HCEC 1CT (cell line): ENCODE measurements at regions not wholly inside any gene's neighbourhood (a gene's known extent, or its start where the extent isn't known, plus 50 kb on each side); places are given as distances from the start of the nearest gene placed in this dataset.
"Not testable (repeated sequence)": the region's sequence is repeated elsewhere in the genome, so short reads cannot be mapped to it uniquely, and the experiment has no call there.

Source experiments
- DNase-seq: peaks from one replicate; pipeline ENCODE4 v3.0.0-alpha.2; 2017

- no peak for DNase-seq
Observed at GRCh38 chr7:116384936-116385635, 114.5 kb upstream of the CAV2 start.

- no peak for DNase-seq
Observed at GRCh38 chr7:116386674-116387073, 112.9 kb upstream of the CAV2 start.

GRCh38 chr7:116390363-116390762, 109.2 kb upstream of the CAV2 start:
- no peak for DNase-seq

- DNase-seq: no peak
Observed at GRCh38 chr7:116392806-116393205, 106.7 kb upstream of the CAV2 start.

GRCh38 chr7:116393654-116394053, 105.9 kb upstream of the CAV2 start:
- DNase-seq: no peak

- no peak for DNase-seq
Observed at GRCh38 chr7:116394106-116394505, 105.4 kb upstream of the CAV2 start.

- peak; percentile 95 for DNase-seq
Observed at GRCh38 chr7:116395141-116395791, 104.3 kb upstream of the CAV2 start.

GRCh38 chr7:116398672-116399071, 100.9 kb upstream of the CAV2 start:
- DNase-seq: no peak

- DNase-seq: peak; percentile 63
Observed at GRCh38 chr7:116399819-116400218, 99.7 kb upstream of the CAV2 start.

- no peak for DNase-seq
Observed at GRCh38 chr7:116400522-116400921, 99.0 kb upstream of the CAV2 start.

- DNase-seq: no peak
Observed at GRCh38 chr7:116401711-116402110, 97.8 kb upstream of the CAV2 start.

- DNase-seq: peak; percentile 15
Observed at GRCh38 chr7:116403265-116403664, 96.3 kb upstream of the CAV2 start.

- DNase-seq: no peak
Observed at GRCh38 chr7:116404389-116404788, 95.1 kb upstream of the CAV2 start.

GRCh38 chr7:116405810-116406209, 93.7 kb upstream of the CAV2 start:
- DNase-seq: no peak

GRCh38 chr7:116407165-116407564, 92.4 kb upstream of the CAV2 start:
- peak; percentile 29 for DNase-seq

GRCh38 chr7:116408166-116408565, 91.4 kb upstream of the CAV2 start:
- no peak for DNase-seq

- not testable (repeated sequence) for DNase-seq
Observed at GRCh38 chr7:116408831-116409453, 90.6 kb upstream of the CAV2 start.

- not testable (repeated sequence) for DNase-seq
Observed at GRCh38 chr7:116410694-116411093, 88.8 kb upstream of the CAV2 start.

- no peak for DNase-seq
Observed at GRCh38 chr7:116417593-116418345, 81.8 kb upstream of the CAV2 start.

- no peak for DNase-seq
Observed at GRCh38 chr7:116418524-116418923, 81.0 kb upstream of the CAV2 start.

- no peak for DNase-seq
Observed at GRCh38 chr7:116420003-116420402, 79.5 kb upstream of the CAV2 start.

- DNase-seq: no peak
Observed at GRCh38 chr7:116421298-116421697, 78.2 kb upstream of the CAV2 start.

GRCh38 chr7:116422683-116423082, 76.9 kb upstream of the CAV2 start:
- DNase-seq: no peak

- no peak for DNase-seq
Observed at GRCh38 chr7:116423499-116423898, 76.0 kb upstream of the CAV2 start.
